ENCODE measurements at regions not wholly inside any gene's neighbourhood (a gene's known extent, or its start where the extent isn't known, plus 50 kb on each side); places are given as distances from the start of the nearest gene placed in this dataset.

GRCh38 chr1:230550428-230550827, 91.9 kb upstream of the COG2 start:
- Histone ChIP-seq H3K9ac (ENCODE audit: insufficient read depth in 1 of 2, low read length in 2 of 2) (no peak overlapping the region), H3K27me3 (ENCODE audit: control insufficient read depth in 3 of 3, insufficient read depth in 3 of 3, low read length in 2 of 3) (no peaks in the 10 kb centered on the region), H3K36me3 (ENCODE audit: control insufficient read depth in 4 of 4, insufficient read depth in 4 of 4, low read length in 4 of 4) (no peaks in the 10 kb centered on the region), H3K4me3 (no peak overlapping the region), H3K27ac (ENCODE audit: low read depth in 1 of 2, low read length in 1 of 2) (no peak overlapping the region), H3K9me3 (ENCODE audit: control insufficient read depth in 4 of 4, insufficient read depth in 3 of 4, low read length in 3 of 4) (no peaks in the 10 kb centered on the region), H3K4me1 (ENCODE audit: control insufficient read depth in 5 of 5, insufficient read depth in 5 of 5, low read length in 5 of 5) (no peaks in the 10 kb centered on the region)
- no peak for TF ChIP-seq CTCF (IDR thresholded peaks at IDR 0.05; ENCODE audit: control extremely low read depth, extremely low read depth)
- ATAC-seq (ENCODE audit: insufficient read depth, low FRiP score) (no peak), DNase-seq (no peak)
- WGBS, 2 donors = 43 to 46% methylated on average over 1 of the region's 1 CpG

GRCh38 chr1:230549625-230550024, 92.7 kb upstream of the COG2 start:
- H3K9me3 ChIP-seq (ENCODE audit: control insufficient read depth in 4 of 4, insufficient read depth in 3 of 4, low read length in 3 of 4) = peaks cover 0 to 2% (median 0%) of the 10 kb centered on the region in 4 donors
- no peak for DNase-seq
- no peak overlapping the region for H3K4me3 ChIP-seq
- no peaks in the 10 kb centered on the region for H3K4me1 ChIP-seq (ENCODE audit: control insufficient read depth in 5 of 5, insufficient read depth in 5 of 5, low read length in 5 of 5)
- H3K27me3 ChIP-seq (ENCODE audit: control insufficient read depth in 3 of 3, insufficient read depth in 3 of 3, low read length in 2 of 3) = no peaks in the 10 kb centered on the region
- TF ChIP-seq CTCF (IDR thresholded peaks at IDR 0.05; ENCODE audit: control extremely low read depth, extremely low read depth) = no peak
- WGBS, 2 donors = 39 to 59% methylated on average over 1 of the region's 1 CpG
- ATAC-seq (ENCODE audit: insufficient read depth, low FRiP score) = no peak
- no peak overlapping the region for H3K9ac ChIP-seq (ENCODE audit: insufficient read depth in 1 of 2, low read length in 2 of 2)
- H3K27ac ChIP-seq (ENCODE audit: low read depth in 1 of 2, low read length in 1 of 2) = no peak overlapping the region
- H3K36me3 ChIP-seq (ENCODE audit: control insufficient read depth in 4 of 4, insufficient read depth in 4 of 4, low read length in 4 of 4) = no peaks in the 10 kb centered on the region

- Histone ChIP-seq H3K27me3 (ENCODE audit: control insufficient read depth in 3 of 3, insufficient read depth in 3 of 3, low read length in 2 of 3) (no peaks in the 10 kb centered on the region), H3K4me3 (no peak overlapping the region), H3K4me1 (ENCODE audit: control insufficient read depth in 5 of 5, insufficient read depth in 5 of 5, low read length in 5 of 5) (no peaks in the 10 kb centered on the region), H3K9me3 (ENCODE audit: control insufficient read depth in 4 of 4, insufficient read depth in 3 of 4, low read length in 3 of 4) (peaks cover 0 to 2% (median 0%) of the 10 kb centered on the region in 4 donors), H3K36me3 (ENCODE audit: control insufficient read depth in 4 of 4, insufficient read depth in 4 of 4, low read length in 4 of 4) (no peaks in the 10 kb centered on the region), H3K27ac (ENCODE audit: low read depth in 1 of 2, low read length in 1 of 2) (no peak overlapping the region), H3K9ac (ENCODE audit: insufficient read depth in 1 of 2, low read length in 2 of 2) (no peak overlapping the region)
- no peak for TF ChIP-seq CTCF (IDR thresholded peaks at IDR 0.05; ENCODE audit: control extremely low read depth, extremely low read depth)
- 70 to 87% methylated on average over 5 of the region's 5 CpGs for WGBS, 2 donors
- ATAC-seq (ENCODE audit: insufficient read depth, low FRiP score) (no peak), DNase-seq (no peak)
Observed at GRCh38 chr1:230548997-230549396, 93.3 kb upstream of the COG2 start.

GRCh38 chr1:230548357-230548756, 93.9 kb upstream of the COG2 start:
- no peaks in the 10 kb centered on the region for H3K36me3 ChIP-seq (ENCODE audit: control insufficient read depth in 4 of 4, insufficient read depth in 4 of 4, low read length in 4 of 4)
- no peaks in the 10 kb centered on the region for H3K4me1 ChIP-seq (ENCODE audit: control insufficient read depth in 5 of 5, insufficient read depth in 5 of 5, low read length in 5 of 5)
- no peaks in the 10 kb centered on the region for H3K27me3 ChIP-seq (ENCODE audit: control insufficient read depth in 3 of 3, insufficient read depth in 3 of 3, low read length in 2 of 3)
- H3K27ac ChIP-seq (ENCODE audit: low read depth in 1 of 2, low read length in 1 of 2) = no peak overlapping the region
- no peak overlapping the region for H3K9ac ChIP-seq (ENCODE audit: insufficient read depth in 1 of 2, low read length in 2 of 2)
- H3K9me3 ChIP-seq (ENCODE audit: control insufficient read depth in 4 of 4, insufficient read depth in 3 of 4, low read length in 3 of 4) = peaks cover 0 to 2% (median 0%) of the 10 kb centered on the region in 4 donors
- no peak for DNase-seq
- H3K4me3 ChIP-seq = no peak overlapping the region
- 69 to 76% methylated on average over 2 of the region's 2 CpGs for WGBS, 2 donors
- TF ChIP-seq CTCF (IDR thresholded peaks at IDR 0.05; ENCODE audit: control extremely low read depth, extremely low read depth) = no peak
- ATAC-seq (ENCODE audit: insufficient read depth, low FRiP score) = no peak
